Neutrophil (primary cell): ENCODE measurements at regions not wholly inside any gene's neighbourhood (a gene's known extent, or its start where the extent isn't known, plus 50 kb on each side); places are given as distances from the start of the nearest gene placed in this dataset.
A peak's percentile ranks its signal among the peaks of the same experiment; 100 is the strongest.
"Not testable (repeated sequence)": the region's sequence is repeated elsewhere in the genome, so short reads cannot be mapped to it uniquely, and the experiment has no call there.

Source experiments
- H3K27ac ChIP-seq: fragments of 200-600 bp; sonication (generic); 2 replicates; pipeline ENCODE4 v1.5.1; 2016; ENCODE audit warnings: mild to moderate bottlenecking, moderate library complexity
- H3K27me3 ChIP-seq: fragments of 200-600 bp; sonication (generic); 2 replicates; pipeline ENCODE4 v1.6.0; 2016; ENCODE audit warnings: mild to moderate bottlenecking
- H3K36me3 ChIP-seq: fragments of 200-600 bp; sonication (generic); 2 replicates; pipeline ENCODE4 v1.5.1; 2017
- H3K4me1 ChIP-seq, 2 experiments: fragments of 200-600 bp in 1 of 2; sonication (generic) in 1 of 2; 1 replicate in 1 of 2; 2 replicates in 1 of 2; pipeline versions ENCODE4 v1.5.1 to v1.6.1; 2013 to 2016; ENCODE audit warnings: low read depth in 1 of 2, low read length in 1 of 2, mild to moderate bottlenecking in 1 of 2, moderate library complexity in 1 of 2; ENCODE audit not compliant: control insufficient read depth in 1 of 2, insufficient read depth in 1 of 2
- H3K4me3 ChIP-seq, 2 experiments: fragments of 200-600 bp in 1 of 2; sonication (generic) in 1 of 2; 1 replicate in 1 of 2; 2 replicates in 1 of 2; pipeline ENCODE4 v1.5.1; 2013 to 2016; ENCODE audit warnings: low read depth in 1 of 2, low read length in 1 of 2, mild to moderate bottlenecking in 1 of 2, moderate library complexity in 1 of 2
- H3K9me3 ChIP-seq: fragments of 200-600 bp; sonication (generic); 2 replicates; pipeline ENCODE4 v1.5.1; 2016
- CTCF ChIP-seq: fragments of 200-600 bp; sonication (generic); IDR thresholded peaks from 2 replicates; pipeline ENCODE4 v1.5.1; 2016; ENCODE audit warnings: antibody characterized with exemption

DNA sequence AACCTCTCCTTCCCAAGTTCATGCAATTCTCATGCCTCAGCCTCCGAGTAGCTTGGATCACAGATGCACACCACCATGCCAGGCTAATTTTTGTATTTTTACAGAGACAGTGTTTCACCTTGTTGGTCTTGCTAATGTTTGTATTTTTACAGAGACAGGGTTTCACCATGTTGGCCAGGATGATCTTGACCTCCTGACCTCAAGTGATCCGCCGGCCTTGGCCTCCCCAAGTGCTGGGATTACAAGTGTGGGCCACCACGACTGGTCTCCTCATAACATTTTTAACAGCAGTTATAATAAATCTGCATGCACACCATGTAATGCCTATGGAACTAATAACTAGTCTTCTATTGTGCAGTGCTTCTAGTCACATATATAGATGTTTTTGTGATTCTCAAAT lies 123.8 kb upstream of the VKORC1L1 start:
- Histone ChIP-seq H3K36me3 (no peaks in the 10 kb centered on the region), H3K27ac (no peak overlapping the region), H3K27me3 (no peaks in the 10 kb centered on the region), H3K4me1 (peaks cover 15 to 16% of the 10 kb centered on the region in 2 experiments), H3K4me3 (no peak overlapping the region), H3K9me3 (no peaks in the 10 kb centered on the region)
- TF ChIP-seq CTCF: no peak

DNA sequence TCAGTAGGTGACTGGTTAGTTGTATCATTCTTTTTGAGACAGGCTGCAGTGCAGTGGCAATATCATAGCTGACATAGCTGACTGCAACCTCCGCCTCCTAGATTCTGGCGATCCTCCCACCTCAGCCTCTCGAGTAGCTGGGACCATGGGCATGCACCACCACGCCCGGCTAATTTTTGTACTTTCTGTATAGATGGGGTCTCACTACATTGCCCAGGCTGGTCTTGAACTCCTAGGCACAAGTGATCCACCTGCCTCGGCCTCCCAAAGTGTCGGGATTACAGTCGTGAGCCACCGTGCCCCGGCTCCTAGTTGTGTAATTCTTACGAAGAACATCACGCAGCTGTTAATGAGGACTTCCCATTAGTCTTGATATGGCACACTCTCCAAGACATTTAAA lies 123.4 kb upstream of the VKORC1L1 start:
- H3K27ac ChIP-seq: no peak overlapping the region

DNA sequence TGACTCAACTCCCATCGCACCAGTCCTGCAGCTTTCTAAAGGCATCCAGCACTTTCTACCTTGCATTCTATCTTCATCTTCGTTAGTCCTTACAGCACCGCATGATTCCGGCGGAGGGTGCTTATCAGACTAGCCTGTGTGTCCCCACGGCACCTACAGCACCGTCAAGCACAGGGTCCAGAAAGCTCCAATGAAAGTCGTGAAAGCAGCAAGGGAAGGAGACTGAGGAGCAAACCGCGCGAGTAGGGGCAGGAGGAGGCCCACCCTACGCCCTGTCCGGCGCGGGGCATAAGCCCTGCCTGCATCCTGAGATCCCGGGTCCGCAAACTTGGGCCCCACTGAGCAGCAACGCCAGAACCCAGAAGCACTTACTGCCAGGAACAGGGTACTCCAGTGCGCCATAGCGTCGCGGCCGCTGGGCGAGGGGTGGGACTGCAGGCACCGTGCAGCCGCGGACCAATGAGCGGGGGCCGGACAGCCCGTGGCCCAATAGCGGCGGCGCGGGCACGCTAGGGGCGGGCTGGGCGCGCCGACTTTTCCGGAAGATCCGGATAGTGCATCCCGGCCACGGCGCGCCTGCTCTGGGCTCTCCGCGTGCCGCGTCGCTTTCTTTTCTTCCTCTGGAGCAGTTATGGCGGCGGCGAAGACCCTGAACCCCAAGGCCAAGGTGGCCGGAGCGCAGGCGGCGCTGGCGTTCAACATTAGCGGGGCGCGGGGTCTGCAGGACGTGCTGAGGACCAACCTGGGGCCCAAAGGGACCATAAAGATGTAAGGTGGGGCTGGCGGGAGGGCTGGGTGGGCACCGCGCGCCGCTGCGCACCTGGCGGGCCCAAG lies 122.1 kb upstream of the VKORC1L1 start:
- H3K9me3 ChIP-seq: no peaks in the 10 kb centered on the region
- peaks cover 15 to 16% of the 10 kb centered on the region in 2 experiments for H3K4me1 ChIP-seq
- TF ChIP-seq CTCF: peak; percentile 81
- H3K4me3 ChIP-seq: peak overlapping the region; percentile 82 to 96
- no peaks in the 10 kb centered on the region for H3K27me3 ChIP-seq
- H3K36me3 ChIP-seq: no peaks in the 10 kb centered on the region
- H3K27ac ChIP-seq: peak overlapping the region; percentile 80

More for the DNA sequence above, 123.4 kb upstream of the VKORC1L1 start:
- Histone ChIP-seq H3K4me1 (peaks cover 15 to 16% of the 10 kb centered on the region in 2 experiments), H3K36me3 (no peaks in the 10 kb centered on the region), H3K9me3 (no peaks in the 10 kb centered on the region), H3K27me3 (no peaks in the 10 kb centered on the region), H3K4me3 (no peak overlapping the region)
- TF ChIP-seq CTCF: no peak

- H3K27me3 ChIP-seq, H3K9me3 ChIP-seq, H3K36me3 ChIP-seq, H3K4me3 ChIP-seq: not testable (repeated sequence)
- peaks cover 15 to 16% of the 10 kb centered on the region in 2 experiments for H3K4me1 ChIP-seq
- H3K27ac ChIP-seq: peak overlapping the region; percentile 35
Measured at GRCh38 chr7:65754070-65754469, 118.8 kb upstream of the VKORC1L1 start.

GRCh38 chr7:65758991-65759390 lies 113.9 kb upstream of the VKORC1L1 start:
- not testable (repeated sequence) for H3K4me1 ChIP-seq, H3K9me3 ChIP-seq, H3K4me3 ChIP-seq, H3K27ac ChIP-seq, H3K27me3 ChIP-seq
- peaks cover 14% of the 10 kb centered on the region for H3K36me3 ChIP-seq

GRCh38 chr7:65762712-65763111 lies 110.2 kb upstream of the VKORC1L1 start:
- peaks cover 14% of the 10 kb centered on the region for H3K36me3 ChIP-seq
- H3K4me3 ChIP-seq, H3K4me1 ChIP-seq, H3K9me3 ChIP-seq, H3K27me3 ChIP-seq, H3K27ac ChIP-seq: not testable (repeated sequence)

DNA sequence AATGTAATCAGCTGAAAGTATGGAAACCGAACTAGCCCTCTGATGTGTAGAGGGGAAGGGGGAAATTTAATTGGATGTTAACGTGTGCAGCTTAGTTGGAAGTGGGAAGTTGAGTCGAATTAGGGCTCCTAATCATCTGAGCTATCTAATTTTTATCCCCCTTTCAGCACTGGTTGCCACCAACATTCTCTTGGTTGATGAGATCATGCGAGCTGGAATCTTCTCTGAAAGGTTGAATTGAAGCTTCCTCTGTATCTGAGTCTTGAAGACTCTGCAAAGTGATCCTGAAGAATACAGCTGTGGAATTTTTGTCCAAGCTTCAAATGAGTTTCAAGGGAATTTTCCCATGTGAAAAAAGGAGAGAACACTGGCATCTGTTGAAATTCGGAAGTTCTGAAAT lies 109.8 kb upstream of the VKORC1L1 start:
- H3K4me3 ChIP-seq: not testable (repeated sequence)

DNA sequence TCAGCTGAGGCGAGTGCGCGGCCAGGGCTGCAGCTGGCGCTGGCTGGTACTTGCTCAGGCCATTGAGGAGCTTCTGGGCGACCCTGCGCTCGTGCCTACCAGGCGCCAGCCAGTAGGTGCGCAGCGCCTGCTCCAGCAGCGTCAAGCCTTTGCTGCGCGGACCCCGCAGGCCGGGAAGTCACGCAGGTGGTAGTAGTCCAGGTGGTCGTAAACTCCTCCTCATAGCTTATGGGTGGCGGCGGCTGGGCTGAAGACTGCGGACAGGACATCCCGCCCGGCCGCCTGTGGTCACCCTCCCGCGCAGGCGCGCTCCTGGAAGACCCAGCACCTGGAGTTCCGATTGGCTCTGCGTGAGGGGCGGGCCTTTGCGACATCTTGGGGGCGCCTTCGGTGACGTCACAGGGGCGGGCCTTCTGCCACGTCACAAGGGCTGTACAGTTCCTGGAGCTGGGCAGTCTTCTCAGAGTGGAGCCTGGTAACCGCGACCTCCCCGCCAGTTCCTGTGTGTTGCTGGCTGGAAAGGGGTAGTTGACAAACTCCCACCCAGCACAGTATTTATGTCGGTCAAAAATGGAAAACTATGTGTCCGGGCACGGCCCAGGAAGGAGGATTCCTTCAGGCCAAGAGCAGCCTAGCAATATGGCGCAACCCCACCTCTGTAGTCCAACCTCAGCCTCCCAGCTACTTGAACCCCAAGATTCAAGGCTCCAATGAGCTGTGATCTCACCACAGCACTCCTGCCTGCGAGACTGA lies 102.2 kb upstream of the VKORC1L1 start:
- H3K27me3 ChIP-seq, H3K9me3 ChIP-seq: not testable (repeated sequence)

More for the DNA sequence above, 109.8 kb upstream of the VKORC1L1 start:
- H3K27ac ChIP-seq, H3K27me3 ChIP-seq, H3K4me1 ChIP-seq, H3K9me3 ChIP-seq: not testable (repeated sequence)
- H3K36me3 ChIP-seq: peaks cover 14% of the 10 kb centered on the region

GRCh38 chr7:65771226-65771569 lies 101.7 kb upstream of the VKORC1L1 start:
- Histone ChIP-seq H3K4me3 (peak overlapping the region; percentile 75 to 82), H3K27ac (peak overlapping the region; percentile 82)
- H3K27me3 ChIP-seq, H3K4me1 ChIP-seq, H3K9me3 ChIP-seq, H3K36me3 ChIP-seq: not testable (repeated sequence)

More for the DNA sequence above, 102.2 kb upstream of the VKORC1L1 start:
- not testable (repeated sequence) for H3K4me1 ChIP-seq, H3K36me3 ChIP-seq
- Histone ChIP-seq H3K27ac (peak overlapping the region; percentile 82), H3K4me3 (peak overlapping the region; percentile 75 to 82)

DNA sequence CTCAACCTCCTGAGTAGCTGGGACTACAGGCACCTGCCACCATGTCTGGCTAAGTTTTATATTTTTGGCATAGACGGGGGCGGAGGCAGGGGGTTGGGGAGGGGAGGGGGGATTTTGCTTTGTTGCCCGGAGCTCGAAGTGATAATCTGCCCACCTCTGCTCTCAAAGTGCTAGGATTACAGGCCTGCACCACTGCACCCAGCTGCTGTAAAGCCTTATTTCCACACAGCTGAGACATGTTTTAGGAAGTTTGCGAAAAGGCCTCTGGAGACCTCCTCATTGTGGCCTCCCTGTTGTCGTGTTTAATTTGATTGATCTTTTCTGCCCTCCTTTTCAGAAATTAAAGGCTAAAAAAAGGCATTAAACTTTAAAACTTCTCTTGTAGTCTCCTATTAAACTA lies 96.2 kb upstream of the VKORC1L1 start:
- H3K27ac ChIP-seq, H3K36me3 ChIP-seq, H3K4me3 ChIP-seq: not testable (repeated sequence)

GRCh38 chr7:65789943-65790342 lies 82.9 kb upstream of the VKORC1L1 start:
- H3K4me1 ChIP-seq, H3K4me3 ChIP-seq, H3K9me3 ChIP-seq, H3K36me3 ChIP-seq, H3K27ac ChIP-seq, H3K27me3 ChIP-seq: not testable (repeated sequence)

More for the DNA sequence above, 96.2 kb upstream of the VKORC1L1 start:
- not testable (repeated sequence) for H3K27me3 ChIP-seq, H3K9me3 ChIP-seq, H3K4me1 ChIP-seq
